Liver (tissue), 3 donors: ENCODE measurements at regions not wholly inside any gene's neighbourhood (a gene's known extent, or its start where the extent isn't known, plus 50 kb on each side); places are given as distances from the start of the nearest gene placed in this dataset.

Experiments
- ATF3 ChIP-seq: IDR thresholded peaks from 2 replicates; pipeline ENCODE4 v1.6.1; 2016; ENCODE audit warnings: antibody characterized with exemption
- CTCF ChIP-seq: fragments of 150-350 bp; IDR thresholded peaks from 2 replicates; pipeline ENCODE4 v1.5.1; 2017; ENCODE audit warnings: improper control_type of control experiment, low read depth, low read length; ENCODE audit not compliant: missing input control
- EGR1 ChIP-seq, 2 donors: IDR thresholded peaks; 2 replicates each; pipeline ENCODE4 v1.6.1; 2016 to 2018; ENCODE audit warnings: antibody characterized with exemption in 2 of 2, low read depth in 2 of 2
- GABPA ChIP-seq, 2 donors: IDR thresholded peaks in 1 of 2; conservative IDR thresholded peaks in 1 of 2; 2 replicates each; pipeline ENCODE4 v1.6.1; 2016; ENCODE audit warnings: antibody characterized with exemption in 2 of 2, mild to moderate bottlenecking in 1 of 2, moderate library complexity in 1 of 2
- MAX ChIP-seq: IDR thresholded peaks from 2 replicates; pipeline ENCODE4 v1.6.1; 2016; ENCODE audit warnings: antibody characterized with exemption
- RAD21 ChIP-seq, 2 donors: IDR thresholded peaks; 2 replicates each; pipeline ENCODE4 v1.6.1; 2016; ENCODE audit warnings: antibody characterized with exemption in 2 of 2, mild to moderate bottlenecking in 2 of 2
- REST ChIP-seq: IDR thresholded peaks from 2 replicates; pipeline ENCODE4 v1.6.1; 2016; ENCODE audit warnings: antibody characterized with exemption, mild to moderate bottlenecking
- SP1 ChIP-seq: IDR thresholded peaks from 2 replicates; pipeline ENCODE4 v1.6.1; 2018; ENCODE audit warnings: antibody characterized with exemption, mild to moderate bottlenecking
- donor health status: healthy.
- donor health status: healthy.

GRCh38 chr7:35528381-35528977, 166.5 kb downstream of the HERPUD2 start:
- TF ChIP-seq EGR1 (IDR thresholded peaks at IDR 0.05; ENCODE audit: low read depth in 2 of 2) = no peak
- TF ChIP-seq SP1 = peak; percentile 78
- TF ChIP-seq RAD21 (IDR thresholded peaks at IDR 0.05) = peak in 1 of 2 donors; percentile 33
- no peak for TF ChIP-seq ATF3
- TF ChIP-seq CTCF = no peak
- TF ChIP-seq REST = no peak
- TF ChIP-seq GABPA (IDR thresholded peaks at IDR 0.05 in 1 of 2, conservative IDR thresholded peaks at IDR 0.05 in 1 of 2) = no peak
- peak; percentile 44 for TF ChIP-seq MAX
